Tibial nerve (tissue), 4 donors: ENCODE measurements at regions not wholly inside any gene's neighbourhood (a gene's known extent, or its start where the extent isn't known, plus 50 kb on each side); places are given as distances from the start of the nearest gene placed in this dataset.
A peak's percentile ranks its signal among the peaks of the same experiment; 100 is the strongest.

Experiments used
- DNase-seq, 2 donors: peaks; one replicate each; pipeline ENCODE4 v3.0.0-alpha.2; 2019; ENCODE audit warnings: low spot score in 2 of 2
- H3K27ac ChIP-seq, 4 donors: fragments of 200-600 bp; sonication (generic) in 3 of 4; one replicate each; pipeline ENCODE4 v1.5.1; 2017 to 2019; ENCODE audit warnings: mild to moderate bottlenecking in 1 of 4
- H3K27me3 ChIP-seq, 2 donors: fragments of 200-600 bp; sonication (generic) in 1 of 2; one replicate each; pipeline versions ENCODE4 v1.5.1 to v1.6.0; 2017 to 2019
- H3K36me3 ChIP-seq, 3 donors: fragments of 200-600 bp; sonication (generic); one replicate each; pipeline ENCODE4 v1.5.1; 2018 to 2019
- H3K4me1 ChIP-seq, 4 donors: fragments of 200-600 bp; sonication (generic) in 3 of 4; one replicate each; pipeline ENCODE4 v1.5.1; 2017 to 2019
- H3K4me3 ChIP-seq, 4 donors: fragments of 200-600 bp; sonication (generic) in 3 of 4; one replicate each; pipeline ENCODE4 v1.5.1; 2017 to 2019; ENCODE audit warnings: mild to moderate bottlenecking in 1 of 4, moderate library complexity in 1 of 4
- H3K9me3 ChIP-seq, 4 donors: fragments of 200-600 bp; sonication (generic) in 3 of 4; one replicate each; pipeline ENCODE4 v1.5.1; 2017 to 2019
- CTCF ChIP-seq, 5 experiments: fragments of 200-600 bp in 3 of 5; fragments of 450-650 bp in 2 of 5; sonication (generic) in 3 of 5; IDR thresholded peaks; one replicate each; pipeline ENCODE4 v1.5.1; 2016 to 2019; ENCODE audit warnings: antibody characterized with exemption in 5 of 5, mild to moderate bottlenecking in 3 of 5, moderate library complexity in 2 of 5
- EP300 ChIP-seq, 2 donors: sonication (generic); formaldehyde crosslinking; IDR thresholded peaks; one replicate each; pipeline ENCODE4 v1.6.1; 2017; ENCODE audit warnings: antibody characterized with exemption in 2 of 2, mild to moderate bottlenecking in 1 of 2
- POLR2A ChIP-seq, 2 donors: fragments of 450-650 bp; IDR thresholded peaks; one replicate each; pipeline ENCODE4 v1.6.1; 2017; ENCODE audit warnings: antibody characterized with exemption in 2 of 2, mild to moderate bottlenecking in 2 of 2, moderate library complexity in 2 of 2
- WGBS, 2 donors: methylation state at CpG; one replicate each; pipeline ENCODE4 v1.1.5; 2018; 5-methylcytosine and 5-hydroxymethylcytosine counted together

- Histone ChIP-seq H3K4me1 (peaks cover 0 to 85% (median 50%) of the 10 kb centered on the region in 4 donors), H3K27ac (peak overlapping the region in 3 of 4 donors; percentile 60 to 95 (median 85)), H3K9me3 (no peaks in the 10 kb centered on the region), H3K36me3 (no peaks in the 10 kb centered on the region), H3K4me3 (no peak overlapping the region), H3K27me3 (no peaks in the 10 kb centered on the region)
- TF ChIP-seq EP300 (IDR thresholded peaks at IDR 0.05) (no peak), POLR2A (IDR thresholded peaks at IDR 0.05) (no peak), CTCF (IDR thresholded peaks at IDR 0.05) (no peak)
- WGBS, 2 donors: 55 to 59% methylated on average over 9 of the region's 9 CpGs
- no peak for DNase-seq
These were observed 309.1 kb upstream of the C2CD4B start for GRCh38 chr15:62474021-62474770.

- DNase-seq: no peak
- no peak for TF ChIP-seq POLR2A (IDR thresholded peaks at IDR 0.05)
- TF ChIP-seq EP300 (IDR thresholded peaks at IDR 0.05): peak in 1 of 2 donors; percentile 54
- H3K27ac ChIP-seq: peak overlapping the region; percentile 16 to 95 (median 72)
- no peaks in the 10 kb centered on the region for H3K36me3 ChIP-seq
- H3K9me3 ChIP-seq: no peaks in the 10 kb centered on the region
- H3K27me3 ChIP-seq: no peaks in the 10 kb centered on the region
- no peak overlapping the region for H3K4me3 ChIP-seq
- WGBS, 2 donors: 16 to 21% methylated on average over 5 of the region's 5 CpGs
- peaks cover 0 to 79% (median 50%) of the 10 kb centered on the region in 4 donors for H3K4me1 ChIP-seq
These were observed 309.7 kb upstream of the C2CD4B start for GRCh38 chr15:62474771-62475124.

GRCh38 chr15:62475591-62475990 lies 310.5 kb upstream of the C2CD4B start:
- Histone ChIP-seq H3K27me3 (no peaks in the 10 kb centered on the region), H3K36me3 (no peaks in the 10 kb centered on the region), H3K9me3 (no peaks in the 10 kb centered on the region), H3K4me1 (peaks cover 0 to 71% (median 45%) of the 10 kb centered on the region in 4 donors), H3K27ac (peak overlapping the region; percentile 16 to 95 (median 72)), H3K4me3 (no peak overlapping the region)
- TF ChIP-seq EP300 (IDR thresholded peaks at IDR 0.05): no peak
- TF ChIP-seq CTCF (IDR thresholded peaks at IDR 0.05): no peak
- WGBS, 2 donors: 55 to 61% methylated on average over 2 of the region's 2 CpGs
- DNase-seq: no peak

GRCh38 chr15:62476163-62476562 lies 311.1 kb upstream of the C2CD4B start:
- 91 to 94% methylated on average over 8 to 9 of the region's 9 CpGs for WGBS, 2 donors
- DNase-seq: no peak
- Histone ChIP-seq H3K27ac (peak overlapping the region; percentile 16 to 95 (median 72)), H3K4me1 (peaks cover 0 to 65% (median 40%) of the 10 kb centered on the region in 4 donors), H3K27me3 (no peaks in the 10 kb centered on the region), H3K9me3 (no peaks in the 10 kb centered on the region), H3K36me3 (no peaks in the 10 kb centered on the region), H3K4me3 (no peak overlapping the region)
- TF ChIP-seq CTCF (IDR thresholded peaks at IDR 0.05) (no peak), EP300 (IDR thresholded peaks at IDR 0.05) (no peak), POLR2A (IDR thresholded peaks at IDR 0.05) (no peak)

GRCh38 chr15:62477929-62478328 lies 312.8 kb upstream of the C2CD4B start:
- peaks cover 0 to 51% (median 28%) of the 10 kb centered on the region in 4 donors for H3K4me1 ChIP-seq
- no peak overlapping the region for H3K4me3 ChIP-seq
- no peaks in the 10 kb centered on the region for H3K9me3 ChIP-seq
- 66 to 72% methylated on average over 9 of the region's 9 CpGs for WGBS, 2 donors
- TF ChIP-seq POLR2A (IDR thresholded peaks at IDR 0.05): no peak
- no peaks in the 10 kb centered on the region for H3K27me3 ChIP-seq
- H3K27ac ChIP-seq: peak overlapping the region in 3 of 4 donors; percentile 6 to 85 (median 33)
- DNase-seq: no peak
- no peaks in the 10 kb centered on the region for H3K36me3 ChIP-seq

- Histone ChIP-seq H3K4me1 (peaks cover 0 to 37% (median 12%) of the 10 kb centered on the region in 4 donors), H3K9me3 (no peaks in the 10 kb centered on the region), H3K4me3 (no peak overlapping the region), H3K27ac (no peak overlapping the region), H3K36me3 (no peaks in the 10 kb centered on the region), H3K27me3 (no peaks in the 10 kb centered on the region)
- TF ChIP-seq EP300 (IDR thresholded peaks at IDR 0.05): no peak
- TF ChIP-seq CTCF (IDR thresholded peaks at IDR 0.05): no peak
- TF ChIP-seq POLR2A (IDR thresholded peaks at IDR 0.05): no peak
- WGBS, 2 donors: 69 to 74% methylated on average over 5 of the region's 5 CpGs
- no peak for DNase-seq
These were observed 317.8 kb upstream of the C2CD4B start for GRCh38 chr15:62482785-62483429.
